ENCODE measurements at regions not wholly inside any gene's neighbourhood (a gene's known extent, or its start where the extent isn't known, plus 50 kb on each side); places are given as distances from the start of the nearest gene placed in this dataset.

DNA sequence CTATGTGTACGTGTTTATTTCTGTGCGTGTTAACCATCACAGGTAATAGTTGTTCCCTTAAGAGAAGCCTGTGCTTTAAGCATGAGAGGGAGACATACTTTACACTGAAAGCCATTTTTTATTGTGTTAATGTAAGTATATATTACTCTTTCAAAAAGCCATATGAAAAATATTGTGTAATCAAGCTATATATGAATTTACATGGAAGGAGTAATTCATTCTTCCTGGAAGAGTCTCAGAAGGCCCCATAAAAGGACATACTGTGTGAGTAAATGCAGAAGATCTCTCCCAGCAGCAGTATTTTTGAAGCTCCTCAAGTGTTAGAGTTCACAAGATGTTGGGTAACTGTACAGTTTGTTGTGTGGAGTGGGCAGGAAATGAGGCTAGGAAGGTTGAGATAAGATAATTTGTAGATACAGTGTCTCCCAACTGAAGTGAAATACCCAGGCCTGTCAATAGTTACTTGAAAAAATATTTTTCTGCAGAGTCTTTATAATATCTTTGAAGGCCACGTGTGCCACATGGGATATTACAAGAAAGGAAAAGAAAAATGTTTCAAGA is 138.3 kb downstream of the PTGER3 start:
- TF ChIP-seq, protein P1, sequence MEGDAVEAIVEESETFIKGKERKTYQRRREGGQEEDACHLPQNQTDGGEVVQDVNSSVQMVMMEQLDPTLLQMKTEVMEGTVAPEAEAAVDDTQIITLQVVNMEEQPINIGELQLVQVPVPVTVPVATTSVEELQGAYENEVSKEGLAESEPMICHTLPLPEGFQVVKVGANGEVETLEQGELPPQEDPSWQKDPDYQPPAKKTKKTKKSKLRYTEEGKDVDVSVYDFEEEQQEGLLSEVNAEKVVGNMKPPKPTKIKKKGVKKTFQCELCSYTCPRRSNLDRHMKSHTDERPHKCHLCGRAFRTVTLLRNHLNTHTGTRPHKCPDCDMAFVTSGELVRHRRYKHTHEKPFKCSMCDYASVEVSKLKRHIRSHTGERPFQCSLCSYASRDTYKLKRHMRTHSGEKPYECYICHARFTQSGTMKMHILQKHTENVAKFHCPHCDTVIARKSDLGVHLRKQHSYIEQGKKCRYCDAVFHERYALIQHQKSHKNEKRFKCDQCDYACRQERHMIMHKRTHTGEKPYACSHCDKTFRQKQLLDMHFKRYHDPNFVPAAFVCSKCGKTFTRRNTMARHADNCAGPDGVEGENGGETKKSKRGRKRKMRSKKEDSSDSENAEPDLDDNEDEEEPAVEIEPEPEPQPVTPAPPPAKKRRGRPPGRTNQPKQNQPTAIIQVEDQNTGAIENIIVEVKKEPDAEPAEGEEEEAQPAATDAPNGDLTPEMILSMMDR (conservative IDR thresholded peaks at IDR 0.05): no peak
- Histone ChIP-seq H2BK15ac (ENCODE audit: low read depth, low read length) (no peak overlapping the region), H3K23me2 (ENCODE audit: insufficient read length, low read depth, low read length, poor library complexity, severe bottlenecking) (no peaks in the 10 kb centered on the region), H3K23ac (ENCODE audit: insufficient read length, low read depth, low read length) (no peak overlapping the region), H3T11ph (ENCODE audit: low read length) (no peak overlapping the region), H2AFZ (ENCODE audit: low read length) (no peak overlapping the region), H2BK12ac (ENCODE audit: insufficient read length, low read depth, low read length) (no peak overlapping the region), H4K8ac (replicated peaks; ENCODE audit: insufficient read length, low read depth, low read length) (no peak overlapping the region), H4K91ac (ENCODE audit: insufficient read length, low read depth, low read length) (no peak overlapping the region), H3K4ac (ENCODE audit: low read depth, low read length) (no peak overlapping the region), H2BK120ac (ENCODE audit: low read depth, low read length, poor library complexity, severe bottlenecking) (no peak overlapping the region), H2AK5ac (ENCODE audit: insufficient read length, low read length) (no peak overlapping the region), H3K9me3 (ENCODE audit: control insufficient read depth, low read depth, low read length) (no peaks in the 10 kb centered on the region), H2BK5ac (ENCODE audit: insufficient read length, low read length) (no peak overlapping the region), H3K4me1 (ENCODE audit: insufficient read depth, low read length) (no peaks in the 10 kb centered on the region), H3K14ac (ENCODE audit: insufficient read depth, low read length) (no peak overlapping the region), H3K27ac (ENCODE audit: insufficient read length, low read depth, low read length) (no peak overlapping the region), H3K56ac (ENCODE audit: insufficient read length, low read depth, low read length) (no peak overlapping the region), H3K79me1 (ENCODE audit: insufficient read depth, low read depth, low read length, poor library complexity, severe bottlenecking) (no peaks in the 10 kb centered on the region), H3K9ac (ENCODE audit: extremely low read depth, insufficient read length, low read length) (no peak overlapping the region), H4K20me1 (ENCODE audit: control insufficient read depth, insufficient read depth, insufficient read length) (no peaks in the 10 kb centered on the region), H4K5ac (ENCODE audit: insufficient read length, low read depth, low read length) (no peak overlapping the region), H3K18ac (ENCODE audit: insufficient read length, low read depth, low read length) (no peak overlapping the region), H2BK20ac (ENCODE audit: low read depth, low read length, poor library complexity, severe bottlenecking) (no peak overlapping the region), H3K79me2 (ENCODE audit: insufficient read depth, low read length) (no peaks in the 10 kb centered on the region), H3K27me3 (ENCODE audit: insufficient read depth, low read length) (no peaks in the 10 kb centered on the region), H3K4me2 (ENCODE audit: insufficient read depth, insufficient read length, low read length) (no peak overlapping the region)
- Mint-ChIP-seq H3K9me3 (peaks cover 0 to 3% of the 10 kb centered on the region in 2 experiments; a peak in 2 of 5 replicates), H3K36me3 (ENCODE audit: insufficient read depth in 1 of 3, low read depth in 3 of 3) (peaks cover 0 to 3% (median 0%) of the 10 kb centered on the region in 3 experiments; a peak in 2 of 7 replicates), H3K27me3 (ENCODE audit: low read depth) (no peaks in the 10 kb centered on the region), H3K4me3 (no peak overlapping the region), H3K4me1 (no peaks in the 10 kb centered on the region), H3K27ac (no peak overlapping the region)
- no peak for DNase-seq
- no CpG with 5 or more reads among the region's 3 CpGs for WGBS (ENCODE audit: extremely low coverage, insufficient read length, low lambda C conversion rate)

All from H9 (cell line).